Mesenchymal stem cell (in vitro differentiated cells and primary cell): ENCODE measurements at regions not wholly inside any gene's neighbourhood (a gene's known extent, or its start where the extent isn't known, plus 50 kb on each side); places are given as distances from the start of the nearest gene placed in this dataset.

ENCODE experiments used
- DNase-seq: peaks from one replicate; pipeline ENCODE4 v3.0.0-alpha.2; 2013
- H2AFZ ChIP-seq: one replicate; pipeline ENCODE4 v1.6.1; 2013; ENCODE audit warnings: low read depth, mild to moderate bottlenecking, control low read depth, inconsistent platforms, low read length, moderate library complexity
- H2AK5ac ChIP-seq: 2 replicates; pipeline ENCODE4 v1.6.1; 2013; ENCODE audit warnings: low read length, moderate library complexity, mild to moderate bottlenecking, inconsistent platforms; ENCODE audit not compliant: severe bottlenecking
- H2BK120ac ChIP-seq: one replicate; pipeline ENCODE4 v1.6.1; 2013; ENCODE audit warnings: low read depth, mild to moderate bottlenecking, inconsistent platforms, low read length, moderate library complexity
- H2BK12ac ChIP-seq, 2 experiments: one replicate each; pipeline ENCODE4 v1.6.1; 2013; ENCODE audit warnings: inconsistent platforms in 2 of 2, low read length in 2 of 2, mild to moderate bottlenecking in 2 of 2, moderate library complexity in 2 of 2, control low read depth in 1 of 2
- H2BK15ac ChIP-seq: one replicate; pipeline ENCODE4 v1.6.1; 2013; ENCODE audit warnings: mild to moderate bottlenecking, low read depth, inconsistent platforms; ENCODE audit not compliant: poor library complexity, severe bottlenecking
- H2BK5ac ChIP-seq: 2 replicates; pipeline ENCODE4 v1.6.1; 2013; ENCODE audit warnings: low read depth, mild to moderate bottlenecking, low read length, control low read depth, inconsistent platforms; ENCODE audit not compliant: poor library complexity, severe bottlenecking
- H3K14ac ChIP-seq, 2 experiments: one replicate each; pipeline ENCODE4 v1.6.1; 2013; ENCODE audit warnings: inconsistent platforms in 2 of 2, low read length in 2 of 2, control low read depth in 1 of 2, mild to moderate bottlenecking in 1 of 2, moderate library complexity in 1 of 2
- H3K18ac ChIP-seq, 2 experiments: one replicate each; pipeline ENCODE4 v1.6.1; 2013; ENCODE audit warnings: inconsistent platforms in 2 of 2, low read length in 2 of 2, control low read depth in 1 of 2, low read depth in 1 of 2, mild to moderate bottlenecking in 1 of 2
- H3K23ac ChIP-seq, 2 experiments: one replicate each; pipeline ENCODE4 v1.6.1; 2013; ENCODE audit warnings: inconsistent platforms in 2 of 2, low read length in 2 of 2, mild to moderate bottlenecking in 2 of 2, moderate library complexity in 2 of 2, control low read depth in 1 of 2
- H3K27ac ChIP-seq: 2 replicates; pipeline ENCODE4 v1.5.1; 2013; ENCODE audit warnings: mild to moderate bottlenecking, moderate library complexity, low read length, control low read depth, inconsistent platforms; ENCODE audit not compliant: poor library complexity, severe bottlenecking
- H3K27me3 ChIP-seq, 2 experiments: 2 replicates each; pipeline versions ENCODE4 v1.6.1 to v1.7.0; 2013; ENCODE audit warnings: low read length in 2 of 2, mild to moderate bottlenecking in 2 of 2, moderate library complexity in 2 of 2, control low read depth in 1 of 2, inconsistent platforms in 1 of 2; ENCODE audit not compliant: control insufficient read depth in 1 of 2, insufficient read depth in 1 of 2
- H3K36me3 ChIP-seq, 2 experiments: 2 replicates each; pipeline versions ENCODE4 v1.6.1 to v1.7.0; 2013; ENCODE audit warnings: low read length in 2 of 2, control low read depth in 1 of 2, inconsistent platforms in 1 of 2, low read depth in 1 of 2, mild to moderate bottlenecking in 1 of 2; ENCODE audit not compliant: insufficient read depth in 2 of 2, control insufficient read depth in 1 of 2
- H3K4ac ChIP-seq, 2 experiments: one replicate each; pipeline ENCODE4 v1.6.1; 2013; ENCODE audit warnings: inconsistent platforms in 2 of 2, low read length in 2 of 2, mild to moderate bottlenecking in 2 of 2, moderate library complexity in 2 of 2, control low read depth in 1 of 2, low read depth in 1 of 2
- H3K4me1 ChIP-seq: 2 replicates; pipeline ENCODE4 v1.6.1; 2013; ENCODE audit warnings: low read depth, low read length, control low read depth; ENCODE audit not compliant: control insufficient read depth, insufficient read depth
- H3K4me2 ChIP-seq: 2 replicates; pipeline ENCODE4 v1.6.1; 2013; ENCODE audit warnings: low read length, mild to moderate bottlenecking, inconsistent platforms; ENCODE audit not compliant: poor library complexity, severe bottlenecking
- H3K4me3 ChIP-seq, 2 experiments: 2 replicates each; pipeline versions ENCODE4 v1.5.1 to v1.7.0; 2013; ENCODE audit warnings: low read length in 2 of 2, mild to moderate bottlenecking in 2 of 2, control low read depth in 1 of 2, low read depth in 1 of 2; ENCODE audit not compliant: insufficient read depth in 1 of 2
- H3K79me1 ChIP-seq: replicated peaks from 2 replicates; pipeline ENCODE4 v1.6.1; 2013; ENCODE audit warnings: mild to moderate bottlenecking, control low read depth, low read length, inconsistent platforms; ENCODE audit not compliant: poor library complexity, severe bottlenecking
- H3K9ac ChIP-seq: 2 replicates; pipeline ENCODE4 v1.7.0; 2013; ENCODE audit warnings: mild to moderate bottlenecking, low read length, moderate library complexity
- H3K9me3 ChIP-seq: 2 replicates; pipeline ENCODE4 v1.7.0; 2013; ENCODE audit warnings: mild to moderate bottlenecking, low read length; ENCODE audit not compliant: control insufficient read depth
- H4K8ac ChIP-seq: one replicate; pipeline ENCODE4 v1.6.1; 2013; ENCODE audit warnings: inconsistent platforms, mild to moderate bottlenecking, low read length, moderate library complexity
- H4K91ac ChIP-seq: one replicate; pipeline ENCODE4 v1.6.1; 2013; ENCODE audit warnings: mild to moderate bottlenecking, low read length, inconsistent platforms
- WGBS: methylation state at CpG from one replicate; pipeline ENCODE4 v1.1.7; 2013; ENCODE audit warnings: mixed read lengths; 5-methylcytosine and 5-hydroxymethylcytosine counted together

DNA sequence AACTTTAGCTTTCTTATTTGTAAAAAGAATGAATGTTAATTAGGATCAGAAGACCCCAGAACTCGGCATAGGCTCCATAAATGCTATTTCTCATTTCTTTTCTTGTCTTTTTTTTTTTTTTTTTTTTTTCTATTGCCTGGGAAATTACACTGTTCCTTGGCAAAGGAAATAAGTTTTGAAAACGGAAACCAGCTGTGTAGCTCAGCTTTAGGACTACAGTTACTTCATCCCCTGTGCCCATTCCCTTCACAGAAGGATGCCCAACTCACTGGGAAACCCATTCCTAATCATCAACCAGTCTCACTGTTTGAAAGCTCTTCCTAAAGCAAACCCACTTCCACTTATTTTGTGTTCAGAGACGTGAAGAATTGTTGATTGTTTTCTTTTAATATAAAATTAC, 254.0 kb upstream of the IL12A start:
- no peak overlapping the region for H2BK15ac ChIP-seq
- no peak overlapping the region for H2AK5ac ChIP-seq
- no peaks in the 10 kb centered on the region for H3K36me3 ChIP-seq
- H2BK120ac ChIP-seq: no peak overlapping the region
- no peak overlapping the region for H2BK5ac ChIP-seq
- H2AFZ ChIP-seq: no peak overlapping the region
- H3K4me1 ChIP-seq: peaks cover 6% of the 10 kb centered on the region
- peak overlapping the region in 1 of 2 experiments; percentile 49 for H3K18ac ChIP-seq
- H3K9ac ChIP-seq: no peak overlapping the region
- H2BK12ac ChIP-seq: no peak overlapping the region
- 86% methylated on average over 1 of the region's 3 CpGs for WGBS
- no peak for DNase-seq
- H3K4me2 ChIP-seq: no peak overlapping the region
- H3K4me3 ChIP-seq: no peak overlapping the region
- H3K14ac ChIP-seq: no peak overlapping the region
- H4K8ac ChIP-seq: no peak overlapping the region
- H3K4ac ChIP-seq: no peak overlapping the region
- peaks cover 12% of the 10 kb centered on the region for H3K79me1 ChIP-seq
- H4K91ac ChIP-seq: no peak overlapping the region
- no peak overlapping the region for H3K27ac ChIP-seq
- no peak overlapping the region for H3K23ac ChIP-seq
- H3K9me3 ChIP-seq: no peaks in the 10 kb centered on the region
- no peaks in the 10 kb centered on the region for H3K27me3 ChIP-seq

DNA sequence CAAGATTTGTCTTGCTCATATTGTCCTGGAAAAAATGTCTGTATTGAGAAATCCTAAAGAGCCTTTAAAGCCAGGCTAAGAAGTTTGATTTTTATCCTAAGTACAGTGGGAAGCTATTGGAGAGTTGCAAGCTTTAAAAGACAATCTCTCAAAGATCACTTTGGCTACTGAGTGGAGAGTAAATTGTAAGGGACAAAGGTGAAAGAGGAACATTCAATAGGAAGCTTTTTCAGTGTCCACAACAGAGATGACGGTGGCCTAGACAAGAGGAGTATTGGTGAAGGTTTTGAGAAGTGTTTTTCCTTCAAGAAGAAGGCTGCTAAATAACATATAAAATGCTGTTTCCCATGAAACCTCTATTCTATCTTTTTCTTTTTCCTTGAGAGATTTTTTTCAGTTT, 249.5 kb upstream of the IL12A start:
- H3K9me3 ChIP-seq: no peaks in the 10 kb centered on the region

DNA sequence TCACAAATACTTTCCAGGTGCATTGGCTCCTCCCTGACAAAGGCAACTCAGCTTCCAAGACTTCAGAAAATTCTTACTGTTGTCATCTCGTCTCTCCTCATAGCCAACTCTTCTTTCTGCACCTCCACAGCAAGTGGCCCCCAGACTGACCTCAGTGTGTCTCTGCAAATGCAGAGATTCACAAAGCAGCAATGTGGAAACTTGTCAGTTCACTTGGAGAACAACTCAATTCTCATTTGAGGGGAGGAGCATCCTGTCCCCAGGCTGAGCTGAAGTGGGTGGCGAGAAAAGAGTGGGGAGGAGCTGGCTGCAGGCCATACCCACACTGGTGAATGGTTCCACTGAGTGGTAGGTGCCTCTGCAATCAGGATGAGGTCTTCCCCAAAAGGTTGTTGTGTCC, 248.7 kb upstream of the IL12A start:
- Histone ChIP-seq H3K27ac (no peak overlapping the region), H2BK5ac (no peak overlapping the region)
- 90% methylated on average over 2 of the region's 2 CpGs for WGBS

More for the DNA sequence above, 249.5 kb upstream of the IL12A start:
- Histone ChIP-seq H3K9ac (no peak overlapping the region), H3K14ac (no peak overlapping the region), H3K27ac (no peak overlapping the region), H2BK5ac (no peak overlapping the region), H4K91ac (no peak overlapping the region), H2BK12ac (no peak overlapping the region), H3K4me2 (no peak overlapping the region), H2BK120ac (no peak overlapping the region), H3K23ac (no peak overlapping the region), H3K4ac (no peak overlapping the region), H3K18ac (no peak overlapping the region), H3K79me1 (peaks cover 28% of the 10 kb centered on the region), H3K4me1 (peaks cover 4% of the 10 kb centered on the region), H3K27me3 (no peaks in the 10 kb centered on the region), H4K8ac (no peak overlapping the region), H3K36me3 (peaks cover 0 to 4% of the 10 kb centered on the region in 2 experiments), H2AFZ (no peak overlapping the region), H3K4me3 (no peak overlapping the region), H2BK15ac (no peak overlapping the region), H2AK5ac (no peak overlapping the region)
- WGBS: 100% methylated on average over 1 of the region's 1 CpG
- DNase-seq: no peak

DNA sequence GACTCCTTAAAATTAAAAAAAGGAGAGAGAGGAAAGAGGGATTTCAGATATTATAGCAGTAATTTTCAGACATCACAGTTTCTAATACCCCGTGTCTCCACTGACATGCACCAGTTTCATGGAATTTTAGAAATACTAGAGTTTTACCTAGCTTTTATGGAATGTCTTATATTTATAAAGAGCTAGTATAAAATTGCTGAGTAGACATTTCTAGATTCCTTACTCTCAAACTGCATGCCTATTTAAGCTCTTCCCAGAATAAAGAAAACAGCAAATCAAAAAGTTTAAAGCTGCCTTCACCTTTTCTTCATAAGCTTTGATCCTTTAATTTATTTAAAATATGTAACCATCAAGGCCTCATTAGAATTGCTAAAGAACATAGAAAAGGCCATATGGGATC, 247.4 kb upstream of the IL12A start:
- no peak overlapping the region for H2AFZ ChIP-seq
- H3K4me1 ChIP-seq: peaks cover 3% of the 10 kb centered on the region
- no peak overlapping the region for H4K8ac ChIP-seq
- H3K23ac ChIP-seq: no peak overlapping the region
- no peak overlapping the region for H3K4ac ChIP-seq
- no peak overlapping the region for H3K14ac ChIP-seq
- no peak overlapping the region for H2BK12ac ChIP-seq
- H2BK15ac ChIP-seq: no peak overlapping the region
- H2BK120ac ChIP-seq: no peak overlapping the region
- peaks cover 0 to 4% of the 10 kb centered on the region in 2 experiments for H3K36me3 ChIP-seq
- no peak for DNase-seq
- no peak overlapping the region for H4K91ac ChIP-seq
- H2AK5ac ChIP-seq: no peak overlapping the region
- H3K27ac ChIP-seq: no peak overlapping the region
- H2BK5ac ChIP-seq: no peak overlapping the region
- no peak overlapping the region for H3K9ac ChIP-seq
- H3K4me3 ChIP-seq: no peak overlapping the region
- no peaks in the 10 kb centered on the region for H3K9me3 ChIP-seq
- WGBS: no CpG with 5 or more reads among the region's 1 CpG
- H3K79me1 ChIP-seq: peaks cover 25% of the 10 kb centered on the region
- H3K4me2 ChIP-seq: no peak overlapping the region
- no peaks in the 10 kb centered on the region for H3K27me3 ChIP-seq
- H3K18ac ChIP-seq: no peak overlapping the region

More for the DNA sequence above, 248.7 kb upstream of the IL12A start:
- no peak overlapping the region for H4K8ac ChIP-seq
- H2BK12ac ChIP-seq: no peak overlapping the region
- no peak overlapping the region for H3K9ac ChIP-seq
- no peak overlapping the region for H2BK15ac ChIP-seq
- no peak overlapping the region for H3K4me2 ChIP-seq
- no peak overlapping the region for H4K91ac ChIP-seq
- no peak for DNase-seq
- H3K4me3 ChIP-seq: no peak overlapping the region
- H3K4ac ChIP-seq: no peak overlapping the region
- H2BK120ac ChIP-seq: no peak overlapping the region
- peaks cover 28% of the 10 kb centered on the region for H3K79me1 ChIP-seq
- H3K27me3 ChIP-seq: no peaks in the 10 kb centered on the region
- H3K9me3 ChIP-seq: no peaks in the 10 kb centered on the region
- no peak overlapping the region for H3K18ac ChIP-seq
- H3K36me3 ChIP-seq: peaks cover 0 to 4% of the 10 kb centered on the region in 2 experiments
- H2AFZ ChIP-seq: no peak overlapping the region
- H3K4me1 ChIP-seq: peaks cover 3% of the 10 kb centered on the region
- no peak overlapping the region for H3K23ac ChIP-seq
- H3K14ac ChIP-seq: no peak overlapping the region
- no peak overlapping the region for H2AK5ac ChIP-seq
